ENCODE measurements at regions not wholly inside any gene's neighbourhood (a gene's known extent, or its start where the extent isn't known, plus 50 kb on each side); places are given as distances from the start of the nearest gene placed in this dataset.

GRCh38 chr6:63476302-63476701 lies 96.0 kb upstream of the LOC128125822 start:
- H3K23me2 ChIP-seq (ENCODE audit: insufficient read length, low read depth, low read length, poor library complexity, severe bottlenecking) = no peaks in the 10 kb centered on the region
- H4K91ac ChIP-seq (ENCODE audit: insufficient read length, low read depth, low read length) = no peak overlapping the region
- peaks cover 8 to 15% of the 10 kb centered on the region in 2 experiments for H3K4me1 Mint-ChIP-seq
- H3K9me3 Mint-ChIP-seq = no peaks in the 10 kb centered on the region
- H2BK5ac ChIP-seq (ENCODE audit: insufficient read length, low read length) = no peak overlapping the region
- DNase-seq = peak; percentile 28
- no peaks in the 10 kb centered on the region for H3K4me1 ChIP-seq (ENCODE audit: insufficient read depth, low read length)
- no peak overlapping the region for H3K56ac ChIP-seq (ENCODE audit: insufficient read length, low read depth, low read length)
- H3K14ac ChIP-seq (ENCODE audit: insufficient read depth, low read length) = no peak overlapping the region
- no peak overlapping the region for H3K27ac Mint-ChIP-seq
- no peak overlapping the region for H2BK15ac ChIP-seq (ENCODE audit: low read depth, low read length)
- H3K23ac ChIP-seq (ENCODE audit: insufficient read length, low read depth, low read length) = no peak overlapping the region
- no peak overlapping the region for H2AK5ac ChIP-seq (ENCODE audit: insufficient read length, low read length)
- no peak overlapping the region for H2AFZ ChIP-seq (ENCODE audit: low read length)
- H3K79me1 ChIP-seq (ENCODE audit: insufficient read depth, low read depth, low read length, poor library complexity, severe bottlenecking) = no peaks in the 10 kb centered on the region
- H3K9me3 ChIP-seq (ENCODE audit: control insufficient read depth, low read depth, low read length) = no peaks in the 10 kb centered on the region
- no peaks in the 10 kb centered on the region for H3K79me2 ChIP-seq (ENCODE audit: insufficient read depth, low read length)
- H3K27me3 Mint-ChIP-seq (ENCODE audit: low read depth) = no peaks in the 10 kb centered on the region
- H2BK20ac ChIP-seq (ENCODE audit: low read depth, low read length, poor library complexity, severe bottlenecking) = no peak overlapping the region
- H2BK12ac ChIP-seq (ENCODE audit: insufficient read length, low read depth, low read length) = no peak overlapping the region
- no peak overlapping the region for H3K18ac ChIP-seq (ENCODE audit: insufficient read length, low read depth, low read length)
- H4K5ac ChIP-seq (ENCODE audit: insufficient read length, low read depth, low read length) = no peak overlapping the region
- H3T11ph ChIP-seq (ENCODE audit: low read length) = no peak overlapping the region
- H3K4ac ChIP-seq (ENCODE audit: low read depth, low read length) = no peak overlapping the region
- no peak overlapping the region for H4K8ac ChIP-seq (replicated peaks; ENCODE audit: insufficient read length, low read depth, low read length)
- no peak overlapping the region for H3K4me3 Mint-ChIP-seq
- no peaks in the 10 kb centered on the region for H3K27me3 ChIP-seq (ENCODE audit: insufficient read depth, low read length)
- no peak overlapping the region for H3K9ac ChIP-seq (ENCODE audit: extremely low read depth, insufficient read length, low read length)
- H3K36me3 Mint-ChIP-seq (ENCODE audit: insufficient read depth in 1 of 3, low read depth in 3 of 3) = no peaks in the 10 kb centered on the region; a peak in 1 of 7 replicates
- TF ChIP-seq CTCF (conservative IDR thresholded peaks at IDR 0.05) = no peak
- no peak overlapping the region for H3K27ac ChIP-seq (ENCODE audit: insufficient read length, low read depth, low read length)
- no peaks in the 10 kb centered on the region for H4K20me1 ChIP-seq (ENCODE audit: control insufficient read depth, insufficient read depth, insufficient read length)
- no CpG with 5 or more reads among the region's 3 CpGs for WGBS (ENCODE audit: extremely low coverage, insufficient read length, low lambda C conversion rate)
- H3K4me2 ChIP-seq (ENCODE audit: insufficient read depth, insufficient read length, low read length) = no peak overlapping the region
- H2BK120ac ChIP-seq (ENCODE audit: low read depth, low read length, poor library complexity, severe bottlenecking) = no peak overlapping the region

Data from H9 (cell line).